OCI-LY3 (cell line): ENCODE measurements at regions not wholly inside any gene's neighbourhood (a gene's known extent, or its start where the extent isn't known, plus 50 kb on each side); places are given as distances from the start of the nearest gene placed in this dataset.

Experiments used
- H2AFZ ChIP-seq: fragments of 200-600, 300-600 bp; shearing (Covaris generic); 2 replicates; pipeline ENCODE4 v1.6.0; 2014; ENCODE audit warnings: antibody characterized with exemption, low read depth, low read length
- H3K27ac ChIP-seq: fragments of 200-600, 300-600 bp; sonication (generic); 2 replicates; pipeline ENCODE4 v1.5.1; 2014; ENCODE audit warnings: mild to moderate bottlenecking, low read length, moderate library complexity, mixed read lengths
- H3K27me3 ChIP-seq: fragments of 200-600, 300-600 bp; sonication (generic); 2 replicates; pipeline ENCODE4 v1.6.1; 2014; ENCODE audit warnings: low read depth, low read length, mixed read lengths
- H3K36me3 ChIP-seq: fragments of 200-600, 300-600 bp; sonication (generic); replicated peaks from 2 replicates; pipeline ENCODE3; 2014; ENCODE audit warnings: low read depth, low read length, mixed read lengths
- H3K4me1 ChIP-seq: fragments of 300-600, 200-600 bp; sonication (generic); 2 replicates; pipeline ENCODE4 v1.6.1; 2014; ENCODE audit warnings: low read length, mixed read lengths
- H3K4me2 ChIP-seq: fragments of 200-600, 300-600 bp; sonication (generic); 2 replicates; pipeline ENCODE4 v1.6.1; 2014; ENCODE audit warnings: low read length, mixed read lengths
- H3K4me3 ChIP-seq: fragments of 300-600, 200-600 bp; sonication (generic); 2 replicates; pipeline ENCODE4 v1.5.1; 2014; ENCODE audit warnings: antibody characterized with exemption, mild to moderate bottlenecking, low read length, moderate library complexity
- H3K79me2 ChIP-seq: fragments of 300-600, 200-600 bp; shearing (Covaris generic); 2 replicates; pipeline ENCODE4 v1.6.1; 2014; ENCODE audit warnings: mild to moderate bottlenecking, low read length, mixed read lengths
- H3K9ac ChIP-seq: fragments of 300-600, 200-600 bp; shearing (Covaris generic); 2 replicates; pipeline ENCODE4 v1.6.0; 2014; ENCODE audit warnings: mild to moderate bottlenecking, low read length, moderate library complexity
- H3K9me3 ChIP-seq: fragments of 200-600, 300-600 bp; shearing (Covaris generic); 2 replicates; pipeline ENCODE4 v1.6.1; 2014; ENCODE audit warnings: low read length, mixed read lengths; ENCODE audit not compliant: insufficient read depth
- H4K20me1 ChIP-seq: fragments of 200-600, 300-600 bp; sonication (generic); 2 replicates; pipeline ENCODE4 v1.6.1; 2016; ENCODE audit warnings: low read length, mixed read lengths; ENCODE audit not compliant: insufficient read depth
- EZH2phosphoT487 ChIP-seq: fragments of 200-600 bp; shearing (Covaris generic); IDR thresholded peaks from 2 replicates; pipeline ENCODE4 v1.6.1; 2018; ENCODE audit warnings: antibody characterized with exemption, mixed run types, low read depth
- TF ChIP-seq, protein P1 (sequence below): fragments of 200-600, 300-600 bp; sonication (generic); IDR thresholded peaks from 2 replicates; pipeline ENCODE4 v1.5.1; 2014; ENCODE audit warnings: antibody characterized with exemption, low read length, low read depth

DNA sequence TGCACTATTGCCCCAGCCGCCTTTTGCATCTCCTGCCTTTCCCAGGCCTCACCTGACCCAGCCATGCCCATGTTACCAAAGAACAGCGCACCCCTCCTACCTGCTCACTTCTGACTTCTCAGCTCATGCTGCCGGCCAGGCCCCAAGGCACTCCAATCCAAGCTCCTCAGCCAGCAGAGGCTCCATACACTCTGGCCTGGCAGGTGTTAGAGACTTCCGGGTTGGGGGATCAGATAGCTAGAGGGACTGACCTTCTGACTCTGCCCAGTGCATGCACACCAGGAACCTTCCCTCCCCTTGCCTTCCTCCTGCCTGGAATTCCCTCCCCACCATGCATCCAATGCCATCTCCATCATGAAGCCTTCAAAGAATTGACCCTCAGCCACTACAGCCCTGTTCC is 56.2 kb upstream of the ZMIZ1 start:
- Histone ChIP-seq H3K4me1 (no peaks in the 10 kb centered on the region), H3K4me2 (no peak overlapping the region), H3K79me2 (no peaks in the 10 kb centered on the region), H3K4me3 (no peak overlapping the region), H3K27me3 (0 out of 2 replicates have a peak, but pooled peaks cover 8% of the 10 kb centered on the region), H3K9me3 (no peaks in the 10 kb centered on the region), H4K20me1 (no peaks in the 10 kb centered on the region), H3K9ac (no peak overlapping the region), H3K27ac (no peak overlapping the region), H3K36me3 (no peaks in the 10 kb centered on the region), H2AFZ (no peak overlapping the region)
- TF ChIP-seq EZH2phosphoT487 = no peak
- TF ChIP-seq, protein P1, sequence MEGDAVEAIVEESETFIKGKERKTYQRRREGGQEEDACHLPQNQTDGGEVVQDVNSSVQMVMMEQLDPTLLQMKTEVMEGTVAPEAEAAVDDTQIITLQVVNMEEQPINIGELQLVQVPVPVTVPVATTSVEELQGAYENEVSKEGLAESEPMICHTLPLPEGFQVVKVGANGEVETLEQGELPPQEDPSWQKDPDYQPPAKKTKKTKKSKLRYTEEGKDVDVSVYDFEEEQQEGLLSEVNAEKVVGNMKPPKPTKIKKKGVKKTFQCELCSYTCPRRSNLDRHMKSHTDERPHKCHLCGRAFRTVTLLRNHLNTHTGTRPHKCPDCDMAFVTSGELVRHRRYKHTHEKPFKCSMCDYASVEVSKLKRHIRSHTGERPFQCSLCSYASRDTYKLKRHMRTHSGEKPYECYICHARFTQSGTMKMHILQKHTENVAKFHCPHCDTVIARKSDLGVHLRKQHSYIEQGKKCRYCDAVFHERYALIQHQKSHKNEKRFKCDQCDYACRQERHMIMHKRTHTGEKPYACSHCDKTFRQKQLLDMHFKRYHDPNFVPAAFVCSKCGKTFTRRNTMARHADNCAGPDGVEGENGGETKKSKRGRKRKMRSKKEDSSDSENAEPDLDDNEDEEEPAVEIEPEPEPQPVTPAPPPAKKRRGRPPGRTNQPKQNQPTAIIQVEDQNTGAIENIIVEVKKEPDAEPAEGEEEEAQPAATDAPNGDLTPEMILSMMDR = no peak

- Histone ChIP-seq H4K20me1 (no peaks in the 10 kb centered on the region), H2AFZ (no peak overlapping the region), H3K9ac (no peak overlapping the region), H3K9me3 (no peaks in the 10 kb centered on the region), H3K79me2 (no peaks in the 10 kb centered on the region), H3K4me3 (no peak overlapping the region), H3K27me3 (0 out of 2 replicates have a peak, but pooled peaks cover 8% of the 10 kb centered on the region), H3K4me2 (no peak overlapping the region), H3K4me1 (no peaks in the 10 kb centered on the region), H3K27ac (no peak overlapping the region), H3K36me3 (no peaks in the 10 kb centered on the region)
- TF ChIP-seq, protein P1 = no peak
- TF ChIP-seq EZH2phosphoT487 = no peak
Observed at GRCh38 chr10:79013406-79013987, 55.3 kb upstream of the ZMIZ1 start.

- Histone ChIP-seq H3K9ac (no peak overlapping the region), H2AFZ (no peak overlapping the region), H3K4me2 (no peak overlapping the region), H3K36me3 (no peaks in the 10 kb centered on the region), H3K27ac (no peak overlapping the region), H3K4me3 (no peak overlapping the region), H3K27me3 (0 out of 2 replicates have a peak, but pooled peaks cover 8% of the 10 kb centered on the region), H3K4me1 (no peaks in the 10 kb centered on the region), H3K79me2 (no peaks in the 10 kb centered on the region), H3K9me3 (no peaks in the 10 kb centered on the region), H4K20me1 (no peaks in the 10 kb centered on the region)
- TF ChIP-seq, protein P1 = no peak
- no peak for TF ChIP-seq EZH2phosphoT487
Observed at GRCh38 chr10:79014796-79015195, 54.0 kb upstream of the ZMIZ1 start.

- no peak overlapping the region for H3K4me2 ChIP-seq
- H3K27ac ChIP-seq = no peak overlapping the region
- no peaks in the 10 kb centered on the region for H3K79me2 ChIP-seq
- H3K27me3 ChIP-seq = 0 out of 2 replicates have a peak, but pooled peaks cover 8% of the 10 kb centered on the region
- no peak for TF ChIP-seq EZH2phosphoT487
- TF ChIP-seq, protein P1 = no peak
- no peak overlapping the region for H2AFZ ChIP-seq
- H3K4me3 ChIP-seq = no peak overlapping the region
- no peak overlapping the region for H3K9ac ChIP-seq
- H3K36me3 ChIP-seq = no peaks in the 10 kb centered on the region
- H3K9me3 ChIP-seq = no peaks in the 10 kb centered on the region
- no peaks in the 10 kb centered on the region for H3K4me1 ChIP-seq
- no peaks in the 10 kb centered on the region for H4K20me1 ChIP-seq
Observed at GRCh38 chr10:79017882-79018520, 50.8 kb upstream of the ZMIZ1 start.
